Right forelimb (tissue), 1 donor: ENCODE measurements at regions not wholly inside any gene's neighbourhood (a gene's known extent, or its start where the extent isn't known, plus 50 kb on each side); places are given as distances from the start of the nearest gene placed in this dataset.
"Not testable (repeated sequence)": the region's sequence is repeated elsewhere in the genome, so short reads cannot be mapped to it uniquely, and the experiment has no call there.

Experiments used
- DNase-seq: peaks from one replicate; pipeline ENCODE4 v3.0.0-alpha.2; 2018

DNA sequence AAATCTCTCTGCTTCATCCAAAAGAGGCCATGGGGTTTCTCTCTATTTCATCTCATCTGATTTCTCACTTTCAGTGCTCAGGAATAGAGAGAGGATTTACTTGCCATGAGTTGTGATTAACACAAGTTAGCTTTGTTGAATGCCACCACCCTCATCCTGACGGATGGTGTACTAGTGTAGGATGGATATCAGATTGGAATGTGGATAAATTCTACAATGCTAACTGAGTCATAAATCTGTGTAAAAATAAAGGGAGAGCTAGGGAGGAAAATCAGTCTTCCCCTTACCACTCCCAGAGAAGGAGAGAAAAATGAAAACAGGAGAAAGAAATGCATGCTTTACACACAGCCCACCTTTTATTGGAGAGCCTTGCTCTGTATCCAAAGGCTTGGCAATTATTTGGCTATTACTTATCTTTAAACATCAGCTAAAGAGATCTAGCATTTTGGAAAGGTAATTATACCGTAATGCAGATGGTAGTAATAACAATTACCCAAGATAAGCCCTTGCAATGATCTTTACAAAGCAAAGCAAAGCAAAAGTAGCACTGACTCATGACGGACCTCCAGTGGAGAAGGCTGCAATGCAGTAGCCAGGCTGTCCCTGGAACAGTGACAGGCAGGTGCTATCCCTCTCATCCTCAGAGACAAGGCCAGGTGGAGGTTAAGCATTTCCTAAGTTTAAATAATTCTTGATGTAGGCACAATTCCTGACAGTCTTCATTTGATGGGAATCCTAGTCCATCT is 306.3 kb upstream of the PPARGC1A start:
- DNase-seq = no peak

DNA sequence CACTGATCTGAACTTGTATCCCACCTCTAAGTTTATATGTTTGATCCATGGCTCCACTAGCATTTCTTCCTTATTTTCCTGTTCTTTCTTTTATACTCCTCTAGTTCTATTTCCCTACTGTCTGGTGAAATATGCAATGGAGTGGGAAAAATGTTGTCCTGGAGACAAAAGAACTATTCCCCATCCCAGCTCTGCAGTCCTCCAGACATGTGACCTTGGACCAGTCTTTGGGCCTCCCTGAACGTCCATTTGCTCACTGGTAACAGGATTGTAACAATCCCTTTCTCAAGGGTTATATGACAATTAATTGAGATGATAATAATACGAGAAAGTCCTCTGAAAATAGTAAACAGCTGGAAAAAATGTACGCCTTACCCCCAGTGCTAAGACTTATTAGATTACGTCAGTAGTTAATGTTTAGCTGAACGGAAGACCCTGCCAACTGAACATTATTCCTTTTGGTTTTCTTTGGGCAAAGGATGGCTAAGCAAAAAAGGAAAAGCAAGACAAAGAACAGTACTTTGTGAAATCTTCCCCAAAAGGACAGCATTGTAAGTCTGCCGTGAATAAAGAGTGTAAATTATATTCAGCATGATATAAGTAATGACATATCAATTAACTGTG is 302.3 kb upstream of the PPARGC1A start:
- DNase-seq = no peak

GRCh38 chr4:24190761-24191695 is 301.2 kb upstream of the PPARGC1A start:
- DNase-seq = peak; percentile 68

DNA sequence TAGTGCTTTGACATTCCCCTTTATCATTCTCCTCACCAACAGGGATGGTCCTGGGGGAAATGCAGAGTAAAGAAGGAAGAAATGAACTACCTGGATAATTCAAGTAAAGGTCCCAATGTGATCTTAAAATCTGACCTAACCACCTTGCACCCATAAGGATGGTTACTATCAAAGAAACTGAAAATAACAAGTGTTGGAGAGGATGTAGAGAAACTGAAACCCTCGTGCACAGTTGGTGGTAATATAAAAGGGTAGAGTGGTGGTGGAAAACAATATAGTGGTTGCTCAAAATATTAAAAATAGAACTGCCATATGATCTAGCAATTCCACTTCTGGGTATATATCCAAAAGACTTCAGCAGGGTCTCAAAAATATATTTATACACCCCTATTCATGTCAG is 298.6 kb upstream of the PPARGC1A start:
- no peak for DNase-seq

DNA sequence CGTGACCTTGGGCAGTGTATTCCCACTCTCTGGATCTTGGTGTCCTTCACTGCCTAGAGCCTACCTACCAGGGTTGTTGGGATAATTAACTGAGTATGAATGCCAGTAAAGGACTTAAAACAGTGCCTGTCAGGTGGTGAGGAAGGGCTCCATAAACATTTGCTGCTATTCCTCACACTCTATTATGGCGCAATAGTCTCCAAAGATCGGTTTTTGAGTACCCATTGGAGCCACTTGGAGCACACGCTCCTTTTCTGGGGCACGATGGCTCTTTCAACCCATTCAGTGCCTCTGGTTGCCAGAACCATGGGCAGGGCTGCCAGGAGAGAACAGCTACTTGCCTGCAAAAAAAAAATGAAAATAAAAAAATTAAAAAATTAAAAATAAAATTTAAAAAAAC is 296.6 kb upstream of the PPARGC1A start:
- no peak for DNase-seq

DNA sequence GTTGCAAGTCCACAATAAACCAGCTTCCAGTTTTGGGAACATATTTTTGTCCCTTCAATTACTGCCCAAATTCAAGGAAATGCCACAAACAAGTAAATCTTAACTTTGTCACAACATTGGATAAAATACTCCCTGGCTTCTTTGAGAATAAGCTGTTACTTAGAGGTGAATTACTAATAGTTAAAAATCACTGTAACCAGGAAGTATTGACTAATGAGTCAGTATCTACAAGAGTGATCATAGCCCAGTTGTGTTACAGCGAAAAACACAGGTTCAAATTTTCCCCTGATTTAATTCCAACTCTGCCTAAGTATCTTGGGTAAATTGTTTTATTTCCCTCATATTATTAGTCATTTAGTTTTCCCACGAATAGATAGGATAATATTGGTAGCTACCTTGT is 291.2 kb upstream of the PPARGC1A start:
- no peak for DNase-seq

DNA sequence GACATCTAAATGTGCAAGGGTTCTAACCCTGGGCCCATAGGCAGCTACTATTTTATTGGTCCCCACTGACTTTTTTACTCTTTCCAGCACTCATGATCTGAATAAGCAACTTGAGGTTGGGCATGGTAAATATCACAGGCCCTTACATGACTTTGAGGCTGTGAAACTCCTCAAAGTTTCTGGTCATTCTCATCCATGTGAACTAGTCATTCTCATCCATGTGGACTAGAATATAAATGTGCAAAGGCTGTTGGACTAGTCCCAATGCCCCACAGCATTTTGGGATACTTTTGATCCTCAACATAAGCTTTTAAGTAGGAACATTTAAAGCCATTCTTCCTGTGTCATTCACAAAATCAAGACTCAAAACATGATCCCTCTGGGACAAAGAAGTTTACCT is 290.7 kb upstream of the PPARGC1A start:
- no peak for DNase-seq

DNA sequence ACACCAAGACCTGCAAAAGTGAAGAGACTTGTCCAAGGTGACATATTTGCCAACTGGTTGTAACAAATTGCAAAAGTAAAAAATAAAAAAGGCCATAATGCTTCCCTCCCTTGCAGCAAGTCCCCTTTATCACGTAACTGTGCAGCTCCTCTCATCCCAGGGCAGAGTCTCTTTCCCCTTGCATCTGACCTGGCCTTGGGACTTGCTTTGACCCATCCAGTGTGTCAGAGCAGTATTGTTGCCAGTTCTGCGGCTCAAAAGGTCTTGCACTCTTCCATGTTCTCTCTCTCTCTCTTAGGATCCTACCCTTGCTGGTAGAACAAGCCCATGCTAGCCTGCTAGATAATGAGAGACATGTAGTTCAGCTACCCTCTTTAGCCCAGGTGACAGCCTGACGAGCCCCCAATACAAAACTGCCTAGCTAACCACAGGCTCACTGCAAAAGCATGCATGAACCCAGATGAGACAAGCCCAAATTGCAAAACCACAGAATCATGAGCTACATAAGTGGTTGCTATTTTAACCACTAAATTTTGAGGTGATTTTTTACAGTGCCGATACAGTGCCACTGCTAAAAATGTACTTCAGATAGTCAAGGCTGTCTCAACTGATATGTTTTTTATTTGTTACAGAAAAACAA is 289.5 kb upstream of the PPARGC1A start:
- no peak for DNase-seq

DNA sequence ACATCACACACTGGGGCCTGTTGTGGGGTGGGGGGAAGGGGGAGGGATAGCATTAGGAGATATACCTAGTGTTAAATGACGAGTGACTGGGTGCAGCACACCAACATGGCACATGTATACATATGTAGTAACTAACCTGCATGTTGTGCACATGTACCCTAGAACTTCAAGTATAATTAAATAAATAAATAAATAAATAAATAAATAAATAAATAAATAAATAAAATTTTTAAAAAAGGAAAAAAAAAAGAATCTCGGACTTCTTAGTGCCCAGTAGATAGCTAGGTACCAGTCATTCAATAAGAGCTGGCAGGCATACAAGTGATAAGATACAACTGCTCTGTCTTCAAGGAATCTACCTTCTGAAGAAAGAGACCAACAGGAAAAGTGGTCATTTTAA is 287.6 kb upstream of the PPARGC1A start:
- DNase-seq = not testable (repeated sequence)

DNA sequence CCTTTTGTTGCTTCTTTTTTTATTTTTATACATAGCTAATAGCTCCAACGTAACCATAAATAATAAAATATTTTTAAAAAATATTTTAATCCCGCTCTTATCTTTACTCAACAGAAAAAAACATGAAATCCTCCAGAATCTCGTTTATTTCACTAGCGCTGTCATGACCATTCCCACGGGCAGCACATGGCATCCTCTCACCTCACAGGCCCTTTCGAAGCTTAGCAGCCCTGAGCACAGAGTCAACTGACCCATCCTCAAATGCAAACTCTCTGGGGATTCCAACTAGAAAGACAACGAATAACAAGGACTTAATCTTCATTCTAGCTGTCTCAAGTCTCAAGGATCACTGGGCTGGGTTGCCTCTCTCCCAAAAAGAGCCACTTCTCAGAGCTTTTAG is 285.9 kb upstream of the PPARGC1A start:
- no peak for DNase-seq

DNA sequence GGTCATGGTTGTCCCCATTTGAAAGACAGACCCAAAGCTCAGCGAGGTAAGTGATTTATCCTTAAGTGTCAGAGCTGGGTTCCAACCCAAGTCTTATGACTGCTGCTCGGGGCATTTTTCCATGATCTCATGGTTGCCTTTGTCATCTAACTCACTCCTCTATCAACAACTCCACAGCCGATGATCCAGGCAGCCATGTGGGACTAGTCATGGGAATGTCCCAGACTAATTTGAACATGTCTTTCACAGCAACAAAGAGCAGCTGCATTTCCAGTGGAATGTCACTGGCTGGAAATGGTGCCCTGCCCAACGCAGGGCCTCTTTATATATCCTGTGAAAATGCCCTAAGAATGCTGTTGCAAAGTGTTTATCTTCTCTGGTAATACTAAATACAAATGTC is 284.8 kb upstream of the PPARGC1A start:
- peak; percentile 48 for DNase-seq

- no peak for DNase-seq
Observed at GRCh38 chr4:24172406-24172805, 282.6 kb upstream of the PPARGC1A start.

DNA sequence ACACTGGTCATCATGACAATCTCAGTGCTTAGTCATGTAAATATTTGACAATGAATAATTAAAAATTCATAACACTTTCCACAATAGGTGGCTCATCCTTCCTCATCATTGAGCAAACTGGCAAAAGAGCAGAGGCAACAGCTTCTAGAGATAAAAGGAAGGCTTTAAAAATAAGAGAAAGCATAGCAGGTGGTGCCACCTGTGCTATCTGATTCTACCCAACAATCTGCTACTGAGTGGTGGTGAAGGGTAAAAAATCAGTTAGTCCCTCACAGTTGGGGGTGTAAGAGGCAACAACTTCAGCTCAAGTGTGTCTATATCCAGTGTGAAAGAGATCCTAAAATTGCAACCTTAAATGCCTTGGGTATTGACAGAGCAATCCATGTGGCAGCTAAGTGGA is 280.1 kb upstream of the PPARGC1A start:
- DNase-seq = no peak

GRCh38 chr4:24168658-24169057 is 278.8 kb upstream of the PPARGC1A start:
- DNase-seq = no peak

DNA sequence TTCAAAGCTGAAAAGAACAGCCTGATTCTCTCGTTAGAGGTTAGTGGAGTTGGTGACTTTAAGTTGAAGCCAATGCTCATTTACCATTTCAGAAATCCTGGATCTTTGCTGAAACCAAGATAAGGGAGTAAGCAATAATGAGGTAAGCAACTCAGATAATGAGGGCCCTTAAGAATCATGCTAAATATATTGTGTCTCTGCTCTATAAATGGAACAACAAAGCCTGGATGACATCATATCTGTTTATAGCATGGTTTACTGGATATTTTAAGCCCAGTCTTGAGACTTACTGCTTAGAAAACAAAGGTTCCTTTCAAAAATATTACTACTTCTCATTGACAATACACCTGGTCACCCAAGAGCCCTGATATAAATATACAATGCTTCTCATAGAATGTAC is 276.7 kb upstream of the PPARGC1A start:
- DNase-seq = no peak

GRCh38 chr4:24164797-24165196 is 274.9 kb upstream of the PPARGC1A start:
- DNase-seq = no peak

- DNase-seq = no peak
Observed at GRCh38 chr4:24164054-24164693, 274.3 kb upstream of the PPARGC1A start.

DNA sequence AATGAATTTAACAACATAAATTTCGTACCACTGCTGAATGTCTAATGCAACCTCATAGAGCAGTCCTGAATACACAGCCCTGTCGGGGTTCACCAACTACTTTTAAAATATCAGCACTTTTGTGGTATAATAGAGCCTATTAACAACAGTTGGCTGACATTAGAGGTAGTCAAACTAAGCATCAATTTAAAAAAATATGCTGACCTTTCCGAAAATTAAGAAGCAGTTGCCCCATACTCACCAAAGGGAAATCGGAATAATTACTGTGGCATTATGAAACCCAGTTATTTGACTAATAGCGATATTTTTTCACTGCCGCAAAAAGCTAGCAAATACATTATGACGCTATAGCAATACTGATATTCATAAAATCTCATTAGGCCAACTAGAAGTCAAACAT is 273.5 kb upstream of the PPARGC1A start:
- no peak for DNase-seq

DNA sequence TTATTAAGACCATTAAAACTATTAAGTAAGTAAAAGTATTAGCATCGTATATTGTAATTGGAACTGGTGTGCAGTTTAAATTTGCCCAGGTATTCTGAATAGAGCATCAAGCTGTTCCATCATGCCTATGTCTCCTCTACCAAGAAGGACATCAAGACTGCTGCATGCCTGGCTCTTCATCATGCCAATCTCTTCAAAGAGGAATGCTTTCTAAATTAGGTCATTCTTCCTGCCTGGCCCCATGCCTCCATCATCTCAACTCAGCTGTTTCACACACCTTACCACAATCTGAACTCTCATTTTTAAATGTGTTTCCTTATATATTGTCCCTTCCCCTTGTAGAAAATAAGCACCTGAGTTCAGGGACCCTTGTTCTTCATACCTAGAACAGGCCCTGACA is 270.5 kb upstream of the PPARGC1A start:
- no peak for DNase-seq

- DNase-seq = no peak
Observed at GRCh38 chr4:24158031-24158430, 268.2 kb upstream of the PPARGC1A start.

GRCh38 chr4:24150034-24150433 is 260.2 kb upstream of the PPARGC1A start:
- no peak for DNase-seq

GRCh38 chr4:24146127-24146526 is 256.3 kb upstream of the PPARGC1A start:
- no peak for DNase-seq

GRCh38 chr4:24145591-24145990 is 255.7 kb upstream of the PPARGC1A start:
- DNase-seq = no peak
